HCT116 (cell line): ENCODE measurements at regions not wholly inside any gene's neighbourhood (a gene's known extent, or its start where the extent isn't known, plus 50 kb on each side); places are given as distances from the start of the nearest gene placed in this dataset.

Experiments
- ATAC-seq: fragments of 200-7000 bp; cut with Tn5 transposase; 2 replicates; pipeline ENCODE4 v1.9.1; 2020; ENCODE audit warnings: mild to moderate bottlenecking, moderate library complexity
- BruUV-seq: library from RNA; stranded (reverse); fragments of 400-500 nt; replicated peaks from 2 replicates; lab custom pipeline; 2021; lab: Mats Ljungman, UMichigan
- CTCF ChIA-PET: fragments of 300-600 bp; sonication (Branson Sonifier 250); formaldehyde crosslinking; loops from one replicate; lab custom pipeline; 2021; ENCODE audit warnings: antibody characterized with exemption; lab: Charles Lee
- POLR2A ChIA-PET: fragments of 300-600, 350-600 bp; sonication (Branson Sonifier 250); formaldehyde crosslinking; loops from one replicate; lab custom pipeline; 2021; ENCODE audit warnings: antibody characterized with exemption; lab: Charles Lee
- RAD21 ChIA-PET, 2 experiments: fragments of 300-600 bp; sonication (Branson Sonifier 250); formaldehyde crosslinking; loops; one replicate each; lab custom pipeline; 2023; ENCODE audit warnings: low total read pairs in 2 of 2; ENCODE audit not compliant: uncharacterized antibody in 2 of 2, unreplicated experiment in 2 of 2, low non-redundant PET in 1 of 2; lab: Charles Lee
- DNase-seq: peaks from one replicate; pipeline ENCODE4 v3.0.0-alpha.2; 2010; ENCODE audit warnings: low read depth, low spot score
- H2AFZ ChIP-seq: fragments of 200-600 bp; shearing (Covaris generic), sonication (generic); 2 replicates; pipeline ENCODE4 v1.6.1; 2017; ENCODE audit warnings: low read depth, mixed run types, mixed read lengths, antibody characterized with exemption, low read length; ENCODE audit not compliant: poor library complexity, severe bottlenecking
- H3K27ac ChIP-seq: 2 replicates; pipeline ENCODE4 v1.5.1; 2012; ENCODE audit warnings: low read depth, low read length
- H3K27me3 ChIP-seq: fragments of 200-600 bp; sonication (generic); 2 replicates; pipeline ENCODE4 v1.6.1; 2016; ENCODE audit warnings: mixed run types, low read length, mixed read lengths; ENCODE audit not compliant: insufficient read depth
- H3K36me3 ChIP-seq, 2 experiments: fragments of 200-500 bp in 1 of 2; fragments of 200-600 bp in 1 of 2; sonication (Bioruptor generic) in 1 of 2; sonication (generic) in 1 of 2; 2 replicates each; pipeline versions ENCODE4 v1.5.1 to v1.6.1; 2014 to 2016; ENCODE audit warnings: low read length in 2 of 2, inconsistent platforms in 1 of 2, mixed read lengths in 1 of 2, mixed run types in 1 of 2; ENCODE audit not compliant: insufficient read depth in 2 of 2, control insufficient read depth in 1 of 2
- H3K4me1 ChIP-seq, 2 experiments: fragments of 200-600 bp in 1 of 2; sonication (generic) in 1 of 2; 2 replicates each; pipeline versions ENCODE4 v1.5.1 to v1.6.1; 2012 to 2017; ENCODE audit warnings: low read length in 2 of 2, inconsistent platforms in 1 of 2, mild to moderate bottlenecking in 1 of 2, mixed read lengths in 1 of 2, mixed run types in 1 of 2, moderate library complexity in 1 of 2; ENCODE audit not compliant: insufficient read depth in 2 of 2, control insufficient read depth in 1 of 2
- H3K4me2 ChIP-seq: fragments of 200-600 bp; sonication (generic); 2 replicates; pipeline ENCODE4 v1.6.1; 2017; ENCODE audit warnings: mixed run types, low read length, mixed read lengths
- H3K4me3 ChIP-seq, 2 experiments: fragments of 200-600 bp in 1 of 2; sonication (generic) in 1 of 2; replicated peaks in 1 of 2; 2 replicates each; pipeline ENCODE4 v1.5.1; 2011 to 2016; ENCODE audit warnings: low read length in 2 of 2, control low read depth in 1 of 2, low read depth in 1 of 2, mild to moderate bottlenecking in 1 of 2, mixed read lengths in 1 of 2, mixed run types in 1 of 2
- H3K79me2 ChIP-seq: fragments of 200-600 bp; sonication (generic); 2 replicates; pipeline ENCODE4 v1.6.1; 2017; ENCODE audit warnings: mild to moderate bottlenecking, mixed run types, low read length, moderate library complexity, mixed read lengths; ENCODE audit not compliant: insufficient read depth
- H3K9ac ChIP-seq: fragments of 200-600 bp; sonication (generic); 2 replicates; pipeline ENCODE4 v1.6.1; 2016; ENCODE audit warnings: low read length, mixed read lengths
- H3K9me2 ChIP-seq: fragments of 200-600 bp; sonication (generic), shearing (Covaris generic); 2 replicates; pipeline ENCODE4 v1.6.1; 2017; ENCODE audit warnings: mixed run types, mild to moderate bottlenecking, moderate library complexity; ENCODE audit not compliant: insufficient read depth
- H3K9me3 ChIP-seq, 2 experiments: fragments of 200-500 bp in 1 of 2; fragments of 200-600 bp in 1 of 2; sonication (Bioruptor generic) in 1 of 2; sonication (generic) in 1 of 2; 2 replicates each; pipeline ENCODE4 v1.6.1; 2014 to 2017; ENCODE audit warnings: low read length in 2 of 2, mixed read lengths in 2 of 2, inconsistent platforms in 1 of 2, low read depth in 1 of 2, mild to moderate bottlenecking in 1 of 2, mixed run types in 1 of 2, moderate library complexity in 1 of 2; ENCODE audit not compliant: control insufficient read depth in 1 of 2, insufficient read depth in 1 of 2
- H4K20me1 ChIP-seq: fragments of 200-600 bp; sonication (generic), shearing (Covaris generic); 2 replicates; pipeline ENCODE4 v1.6.1; 2017; ENCODE audit warnings: mixed run types, mild to moderate bottlenecking, moderate library complexity; ENCODE audit not compliant: insufficient read depth
- CEBPB ChIP-seq: IDR thresholded peaks from 2 replicates; pipeline ENCODE4 v1.6.1; 2012; ENCODE audit warnings: low read depth
- EGR1 ChIP-seq: IDR thresholded peaks from 2 replicates; pipeline ENCODE4 v1.6.1; 2012; ENCODE audit warnings: low read depth
- EZH2phosphoT487 ChIP-seq: fragments of 200-600 bp; IDR thresholded peaks from 2 replicates; pipeline ENCODE4 v1.6.1; 2018; ENCODE audit warnings: antibody characterized with exemption, borderline replicate concordance
- FOSL1 ChIP-seq: IDR thresholded peaks from 2 replicates; pipeline ENCODE4 v1.6.1; 2012; ENCODE audit warnings: low read depth
- JUND ChIP-seq: IDR thresholded peaks from 2 replicates; pipeline ENCODE4 v1.6.1; 2012
- POLR2AphosphoS5 ChIP-seq: IDR thresholded peaks from 2 replicates; pipeline ENCODE4 v1.6.1; 2011; ENCODE audit warnings: mild to moderate bottlenecking, low read depth, low read length, moderate library complexity
- SIN3A ChIP-seq: IDR thresholded peaks from 2 replicates; pipeline ENCODE4 v1.6.1; 2012; ENCODE audit warnings: low read depth
- SP1 ChIP-seq: IDR thresholded peaks from 2 replicates; pipeline ENCODE4 v1.6.1; 2012; ENCODE audit warnings: low read depth
- SRF ChIP-seq: IDR thresholded peaks from 2 replicates; pipeline ENCODE4 v1.6.1; 2012; ENCODE audit warnings: low read depth
- TCF7L2 ChIP-seq: IDR thresholded peaks from 2 replicates; pipeline ENCODE4 v1.7.0; 2011; ENCODE audit warnings: borderline replicate concordance, inconsistent platforms; ENCODE audit not compliant: insufficient read depth, insufficient read length; ENCODE audit errors: extremely low read depth
- intact Hi-C: fragments of 100-400 bp; cut with micrococcal nuclease; formaldehyde crosslinking; loops from 2 replicates; pipeline ENCODE4 v1.10.0; 2022
- TF ChIP-seq, protein P1 (sequence below): IDR thresholded peaks from 2 replicates; pipeline ENCODE4 v1.6.1; 2012
- TF ChIP-seq, protein P2 (sequence below): IDR thresholded peaks from 2 replicates; pipeline ENCODE4 v1.6.1; 2012; ENCODE audit warnings: low read depth

DNA sequence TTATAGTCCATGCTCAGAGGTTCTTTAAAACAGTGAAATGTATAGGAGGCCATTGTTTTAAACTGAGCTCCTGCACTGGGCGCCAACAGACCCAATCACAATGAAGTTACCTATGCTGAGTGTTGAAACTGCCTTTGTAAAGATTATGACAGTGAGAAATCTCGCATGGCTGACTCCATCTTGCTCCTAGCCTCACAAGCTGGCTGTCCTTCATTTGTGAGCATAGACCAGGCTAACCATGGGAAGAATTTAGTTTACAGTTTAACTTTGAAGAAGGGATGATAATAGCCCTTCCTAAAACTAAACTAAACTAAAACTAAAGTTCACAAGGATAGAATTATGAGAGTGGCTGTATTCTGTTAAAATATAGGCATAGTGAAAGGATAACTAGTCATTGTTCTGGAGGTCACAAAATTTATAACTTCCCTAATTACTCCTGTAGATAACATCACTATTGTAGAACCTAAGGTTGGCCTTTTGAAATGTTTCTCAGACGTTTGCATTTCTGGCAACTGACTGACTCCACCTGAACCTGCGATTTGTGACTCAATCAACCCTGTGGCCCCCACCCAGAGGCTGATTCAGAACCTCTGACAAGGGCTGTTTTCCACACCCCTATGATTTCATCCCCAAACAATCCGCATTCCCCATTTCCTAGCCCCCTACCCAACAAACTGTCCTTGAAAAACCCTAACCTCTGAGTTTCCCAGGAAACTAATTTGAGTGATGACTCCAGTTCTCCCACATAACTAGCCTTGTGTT, 59.1 kb downstream of the HMHB1 start:
- no peak for ATAC-seq
- RAD21 ChIA-PET, result no interaction called here
- Histone ChIP-seq H3K4me2 (no peak overlapping the region), H3K4me1 (no peaks in the 10 kb centered on the region), H2AFZ (no peak overlapping the region), H3K4me3 (no peak overlapping the region), H3K27ac (no peak overlapping the region), H3K9ac (no peak overlapping the region)
- TF ChIP-seq POLR2AphosphoS5, result no peak
- no peak for TF ChIP-seq FOSL1
- no peak for TF ChIP-seq EGR1
- no peak for TF ChIP-seq SIN3A
- TF ChIP-seq SRF, result no peak
- no peak for TF ChIP-seq TCF7L2
- no peak for TF ChIP-seq JUND
- TF ChIP-seq CEBPB, result no peak
- no peak for TF ChIP-seq EZH2phosphoT487
- TF ChIP-seq, protein P1, sequence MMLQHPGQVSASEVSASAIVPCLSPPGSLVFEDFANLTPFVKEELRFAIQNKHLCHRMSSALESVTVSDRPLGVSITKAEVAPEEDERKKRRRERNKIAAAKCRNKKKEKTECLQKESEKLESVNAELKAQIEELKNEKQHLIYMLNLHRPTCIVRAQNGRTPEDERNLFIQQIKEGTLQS, result no peak
- TF ChIP-seq, all 23 proteins: peak for 0
- BruUV-seq, result no TSS peak
- no peaks in the 10 kb centered on the region for H3K9me2 ChIP-seq
- H3K27me3 ChIP-seq, result no peaks in the 10 kb centered on the region
- intact Hi-C loops, result no loop called here
- no peak for DNase-seq
- no peaks in the 10 kb centered on the region for H4K20me1 ChIP-seq
- POLR2A ChIA-PET, result no interaction called here
- CTCF ChIA-PET, result no interaction called here
- H3K36me3 ChIP-seq, result no peaks in the 10 kb centered on the region
- H3K9me3 ChIP-seq, result no peaks in the 10 kb centered on the region
- H3K79me2 ChIP-seq, result no peaks in the 10 kb centered on the region

DNA sequence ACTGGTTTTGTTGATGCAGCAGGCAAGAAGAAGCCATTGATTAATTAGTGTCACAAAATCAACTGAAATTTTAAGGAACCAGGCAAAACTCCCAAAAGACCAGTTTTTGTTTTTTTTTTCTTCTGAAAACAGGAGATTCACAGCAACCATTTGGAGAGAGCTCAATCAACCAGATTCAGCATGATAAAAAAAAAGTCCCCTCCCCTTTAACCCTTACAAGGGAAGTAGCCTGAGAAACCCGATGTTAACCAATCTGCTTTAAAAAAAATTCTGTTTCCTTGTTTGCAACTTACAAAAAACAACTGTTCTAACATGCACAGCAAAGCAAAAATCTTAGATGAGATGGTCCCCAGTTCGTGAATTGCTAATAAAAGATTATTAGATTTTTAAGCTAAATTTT, 59.7 kb downstream of the HMHB1 start:
- H3K4me3 ChIP-seq, result no peak overlapping the region
- ATAC-seq (no peak), DNase-seq (no peak)
- no peaks in the 10 kb centered on the region for H3K27me3 ChIP-seq
- H3K27ac ChIP-seq, result no peak overlapping the region
- H3K36me3 ChIP-seq, result no peaks in the 10 kb centered on the region
- no peak overlapping the region for H3K4me2 ChIP-seq
- H3K9me3 ChIP-seq, result no peaks in the 10 kb centered on the region
- RAD21 ChIA-PET, result no interaction called here
- no peaks in the 10 kb centered on the region for H3K4me1 ChIP-seq
- CTCF ChIA-PET, result no interaction called here
- POLR2A ChIA-PET, result no interaction called here
- TF ChIP-seq, protein P1, result no peak
- no peak for TF ChIP-seq SP1
- TF ChIP-seq, protein P2, sequence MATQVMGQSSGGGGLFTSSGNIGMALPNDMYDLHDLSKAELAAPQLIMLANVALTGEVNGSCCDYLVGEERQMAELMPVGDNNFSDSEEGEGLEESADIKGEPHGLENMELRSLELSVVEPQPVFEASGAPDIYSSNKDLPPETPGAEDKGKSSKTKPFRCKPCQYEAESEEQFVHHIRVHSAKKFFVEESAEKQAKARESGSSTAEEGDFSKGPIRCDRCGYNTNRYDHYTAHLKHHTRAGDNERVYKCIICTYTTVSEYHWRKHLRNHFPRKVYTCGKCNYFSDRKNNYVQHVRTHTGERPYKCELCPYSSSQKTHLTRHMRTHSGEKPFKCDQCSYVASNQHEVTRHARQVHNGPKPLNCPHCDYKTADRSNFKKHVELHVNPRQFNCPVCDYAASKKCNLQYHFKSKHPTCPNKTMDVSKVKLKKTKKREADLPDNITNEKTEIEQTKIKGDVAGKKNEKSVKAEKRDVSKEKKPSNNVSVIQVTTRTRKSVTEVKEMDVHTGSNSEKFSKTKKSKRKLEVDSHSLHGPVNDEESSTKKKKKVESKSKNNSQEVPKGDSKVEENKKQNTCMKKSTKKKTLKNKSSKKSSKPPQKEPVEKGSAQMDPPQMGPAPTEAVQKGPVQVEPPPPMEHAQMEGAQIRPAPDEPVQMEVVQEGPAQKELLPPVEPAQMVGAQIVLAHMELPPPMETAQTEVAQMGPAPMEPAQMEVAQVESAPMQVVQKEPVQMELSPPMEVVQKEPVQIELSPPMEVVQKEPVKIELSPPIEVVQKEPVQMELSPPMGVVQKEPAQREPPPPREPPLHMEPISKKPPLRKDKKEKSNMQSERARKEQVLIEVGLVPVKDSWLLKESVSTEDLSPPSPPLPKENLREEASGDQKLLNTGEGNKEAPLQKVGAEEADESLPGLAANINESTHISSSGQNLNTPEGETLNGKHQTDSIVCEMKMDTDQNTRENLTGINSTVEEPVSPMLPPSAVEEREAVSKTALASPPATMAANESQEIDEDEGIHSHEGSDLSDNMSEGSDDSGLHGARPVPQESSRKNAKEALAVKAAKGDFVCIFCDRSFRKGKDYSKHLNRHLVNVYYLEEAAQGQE, result no peak
- H3K79me2 ChIP-seq, result no peaks in the 10 kb centered on the region
- intact Hi-C loops, result no loop called here
- H3K9me2 ChIP-seq, result no peaks in the 10 kb centered on the region
- no peak overlapping the region for H2AFZ ChIP-seq
- H3K9ac ChIP-seq, result no peak overlapping the region
- BruUV-seq, result no TSS peak
- H4K20me1 ChIP-seq, result no peaks in the 10 kb centered on the region
